ENCODE measurements at regions not wholly inside any gene's neighbourhood (a gene's known extent, or its start where the extent isn't known, plus 50 kb on each side); places are given as distances from the start of the nearest gene placed in this dataset.

GRCh38 chr7:106417273-106417902 lies 132.6 kb upstream of the NAMPT start:
- no peak for DNase-seq

- DNase-seq: no peak
Measured at GRCh38 chr7:106416430-106416829, 131.6 kb upstream of the NAMPT start.

GRCh38 chr7:106415433-106415832 lies 130.7 kb upstream of the NAMPT start:
- DNase-seq: no peak

DNA sequence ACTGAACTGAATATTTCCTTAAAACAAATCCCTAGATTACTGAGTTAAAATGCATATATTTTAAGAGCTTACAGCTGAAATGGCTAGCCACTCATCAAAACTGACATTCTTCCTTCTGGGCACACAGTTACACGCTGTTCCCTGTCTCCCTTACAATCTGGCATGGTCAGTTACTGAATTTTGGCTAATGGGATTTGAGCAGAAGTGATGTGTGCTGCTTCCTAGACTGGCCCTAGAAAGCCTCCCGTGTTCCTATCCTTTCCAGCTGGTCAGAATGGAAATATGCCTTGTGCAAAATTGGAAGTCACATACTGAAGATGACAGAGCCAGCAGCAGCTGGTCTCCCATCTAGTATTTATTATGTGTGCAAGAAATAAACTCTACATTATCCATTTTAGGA lies 128.7 kb upstream of the NAMPT start:
- DNase-seq: no peak

- no peak for DNase-seq
Measured at GRCh38 chr7:106405697-106406141, 120.9 kb upstream of the NAMPT start.

GRCh38 chr7:106402898-106403297 lies 118.1 kb upstream of the NAMPT start:
- no peak for DNase-seq

- DNase-seq: no peak
Measured at GRCh38 chr7:106400923-106401322, 116.1 kb upstream of the NAMPT start.

DNA sequence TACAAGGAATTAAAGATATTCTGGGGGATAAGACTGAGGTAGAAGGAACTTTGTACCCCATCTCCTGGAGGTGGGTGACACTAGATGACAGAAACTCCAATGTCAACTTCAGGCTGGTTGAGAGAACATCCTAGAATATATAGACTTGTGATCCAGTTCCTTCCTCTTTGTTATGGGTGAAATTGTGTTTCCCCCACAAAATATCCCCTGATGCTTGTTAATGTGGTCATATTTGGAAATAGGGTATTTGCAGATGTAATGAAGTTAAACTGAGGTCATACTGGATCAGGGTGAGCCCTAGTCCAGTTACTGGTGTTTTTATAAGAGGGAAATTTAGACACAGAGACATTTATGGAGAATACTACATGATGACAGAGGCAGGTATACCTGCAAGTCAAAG lies 114.0 kb upstream of the NAMPT start:
- no peak for DNase-seq

- no peak for DNase-seq
Measured at GRCh38 chr7:106397994-106398393, 113.2 kb upstream of the NAMPT start.

- DNase-seq: no peak
Measured at GRCh38 chr7:106394526-106394925, 109.7 kb upstream of the NAMPT start.

DNA sequence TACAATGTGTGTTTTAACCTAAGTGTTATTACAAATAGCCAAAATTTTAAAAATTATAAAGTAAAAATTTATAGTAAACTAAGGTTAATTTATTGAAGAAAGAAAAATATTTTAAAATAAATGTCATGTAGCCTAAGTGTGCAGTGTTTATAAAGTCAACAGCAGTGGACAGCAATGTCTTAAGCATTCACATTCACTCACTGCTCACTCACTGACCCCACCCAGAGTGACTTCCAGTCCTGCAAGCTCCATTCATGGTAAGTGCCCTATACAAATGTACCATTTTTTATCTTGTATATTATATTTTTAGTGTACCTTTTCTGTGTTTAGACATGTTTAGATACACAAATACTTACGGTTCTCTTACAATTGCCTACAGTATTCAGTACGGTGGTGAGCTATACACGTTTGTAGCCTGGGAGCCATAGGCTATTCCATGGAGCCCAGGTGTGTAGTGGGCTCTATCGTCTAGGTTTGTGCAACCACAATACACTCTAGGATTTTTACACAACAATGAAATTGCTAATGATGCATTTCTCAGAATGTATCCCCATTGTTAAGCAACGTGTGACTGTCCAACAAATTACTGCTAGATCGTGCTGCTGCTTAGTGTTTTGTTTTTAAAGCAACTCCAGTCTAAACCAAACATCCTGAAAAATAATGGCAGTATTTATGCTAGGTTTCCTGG lies 108.9 kb upstream of the NAMPT start:
- no peak for DNase-seq

DNA sequence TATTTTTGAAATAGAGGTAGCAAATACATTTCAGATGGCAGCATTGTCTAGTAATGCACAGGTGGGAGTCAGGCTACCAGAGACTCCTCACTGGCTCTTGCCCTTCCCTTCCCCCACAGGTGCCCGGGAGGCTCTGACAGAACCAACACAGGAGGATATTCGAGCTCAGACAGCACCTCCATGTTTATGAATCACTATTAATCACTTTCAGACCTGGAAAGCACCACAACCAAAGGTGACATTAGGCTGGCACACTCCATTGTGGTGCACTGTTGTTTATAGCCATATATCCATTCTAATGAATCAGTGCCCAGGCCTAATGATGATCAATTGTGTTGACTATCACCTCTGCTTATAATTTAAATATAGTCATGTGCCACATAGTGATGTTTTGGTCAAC lies 107.8 kb upstream of the NAMPT start:
- no peak for DNase-seq

DNA sequence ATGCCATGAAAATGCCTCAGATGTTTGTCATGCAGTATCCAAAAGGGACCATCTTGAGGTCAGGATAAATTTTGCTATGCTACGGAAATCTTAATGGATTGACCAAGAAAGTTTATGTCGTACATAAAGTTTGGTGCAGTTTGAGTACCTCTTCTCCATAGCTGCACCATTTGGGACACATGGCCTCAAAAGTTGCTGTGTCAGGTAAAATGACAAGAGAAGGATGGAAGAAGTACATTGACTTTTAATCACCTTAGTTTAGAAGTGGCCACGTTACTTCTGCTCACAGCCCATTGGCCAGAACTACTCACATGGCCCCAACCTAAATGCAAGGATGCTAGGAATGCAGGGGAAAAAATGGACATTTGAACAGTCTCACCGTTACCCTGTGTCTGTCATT lies 107.4 kb upstream of the NAMPT start:
- DNase-seq: no peak

DNA sequence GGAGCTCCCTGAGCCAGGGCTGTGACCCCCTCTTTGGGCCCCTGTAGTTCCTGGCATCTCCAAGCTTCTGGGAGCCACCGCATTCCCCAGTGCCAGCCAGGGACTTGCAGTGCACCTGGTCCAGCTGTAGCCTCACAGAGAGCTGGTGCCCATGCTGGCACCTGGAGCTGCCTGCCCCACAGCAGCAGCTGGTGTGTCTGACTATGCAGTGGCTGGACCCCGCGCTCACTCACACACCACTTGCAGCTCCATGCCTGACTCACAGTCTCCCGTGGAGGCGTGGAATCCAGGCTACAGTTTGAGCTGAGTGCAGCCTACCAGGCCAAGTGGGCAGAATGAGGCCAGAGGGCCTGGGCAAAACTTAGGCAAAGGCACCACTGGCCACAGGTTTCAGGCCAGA lies 102.2 kb upstream of the NAMPT start:
- no peak for DNase-seq

DNA sequence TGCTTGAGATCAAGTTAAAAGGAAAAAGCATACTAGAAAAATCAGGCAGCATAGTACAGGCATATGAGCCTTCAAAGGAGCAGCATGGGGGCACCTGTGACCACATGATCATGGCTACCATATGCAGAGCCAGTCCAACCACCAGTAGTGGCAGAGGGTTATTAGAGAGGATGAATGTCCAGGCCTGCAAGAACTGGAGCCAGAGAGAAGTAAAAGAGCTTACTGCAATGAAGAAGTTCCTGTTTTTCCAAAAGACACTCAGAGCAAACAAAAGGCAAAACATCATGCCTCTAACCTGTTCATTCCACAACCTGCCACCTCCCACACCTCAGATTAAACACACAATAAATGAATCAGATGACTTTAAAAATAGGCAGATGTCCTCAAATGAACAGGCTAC lies 99.6 kb upstream of the NAMPT start:
- DNase-seq: no peak

DNA sequence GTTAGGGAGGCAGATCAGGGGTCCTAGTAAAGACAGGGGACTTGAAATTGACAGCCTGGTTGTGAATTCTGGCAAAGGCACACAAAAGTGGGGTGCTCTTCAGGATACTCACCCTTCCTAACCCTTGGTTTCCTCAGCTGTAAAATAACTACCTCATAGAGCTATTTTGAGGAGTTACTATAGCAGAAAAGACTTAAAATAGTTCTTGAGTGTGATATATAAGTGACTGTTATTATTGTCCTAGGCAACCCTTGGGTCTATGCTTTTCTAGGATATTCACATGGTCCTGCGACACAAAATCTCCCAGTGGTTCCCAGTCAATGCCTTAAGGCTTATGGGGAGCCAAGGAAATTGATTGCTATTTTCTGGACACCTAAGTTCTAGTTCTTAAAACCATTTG lies 98.1 kb upstream of the NAMPT start:
- DNase-seq: no peak

GRCh38 chr7:106382129-106382528 lies 97.3 kb upstream of the NAMPT start:
- no peak for DNase-seq

GRCh38 chr7:106381252-106381651 lies 96.5 kb upstream of the NAMPT start:
- DNase-seq: no peak

DNA sequence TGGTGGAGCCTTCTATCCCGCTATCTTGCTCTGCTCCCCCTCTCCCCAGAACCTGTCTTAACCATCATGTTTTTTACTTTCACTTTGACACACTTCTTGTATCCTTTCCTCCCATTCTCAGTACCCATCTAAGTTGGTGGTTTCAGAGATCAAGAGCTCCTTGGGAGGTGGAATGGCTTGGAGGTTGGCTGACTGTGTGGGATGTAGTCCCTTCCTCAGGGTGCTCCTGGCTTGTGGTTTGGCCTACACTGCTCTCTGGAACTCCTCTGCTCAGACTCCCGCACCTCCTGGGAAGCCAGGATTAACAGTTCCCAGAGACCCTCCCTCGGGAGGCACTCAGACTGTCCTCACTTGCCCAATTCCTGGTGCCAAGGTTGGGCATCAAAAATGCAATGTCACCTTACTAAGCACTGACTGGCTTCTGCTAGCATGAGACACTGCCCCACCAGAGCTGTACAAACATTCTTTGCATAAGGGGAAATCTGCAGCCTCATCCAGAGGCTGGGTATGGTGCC lies 93.1 kb upstream of the NAMPT start:
- DNase-seq: no peak

DNA sequence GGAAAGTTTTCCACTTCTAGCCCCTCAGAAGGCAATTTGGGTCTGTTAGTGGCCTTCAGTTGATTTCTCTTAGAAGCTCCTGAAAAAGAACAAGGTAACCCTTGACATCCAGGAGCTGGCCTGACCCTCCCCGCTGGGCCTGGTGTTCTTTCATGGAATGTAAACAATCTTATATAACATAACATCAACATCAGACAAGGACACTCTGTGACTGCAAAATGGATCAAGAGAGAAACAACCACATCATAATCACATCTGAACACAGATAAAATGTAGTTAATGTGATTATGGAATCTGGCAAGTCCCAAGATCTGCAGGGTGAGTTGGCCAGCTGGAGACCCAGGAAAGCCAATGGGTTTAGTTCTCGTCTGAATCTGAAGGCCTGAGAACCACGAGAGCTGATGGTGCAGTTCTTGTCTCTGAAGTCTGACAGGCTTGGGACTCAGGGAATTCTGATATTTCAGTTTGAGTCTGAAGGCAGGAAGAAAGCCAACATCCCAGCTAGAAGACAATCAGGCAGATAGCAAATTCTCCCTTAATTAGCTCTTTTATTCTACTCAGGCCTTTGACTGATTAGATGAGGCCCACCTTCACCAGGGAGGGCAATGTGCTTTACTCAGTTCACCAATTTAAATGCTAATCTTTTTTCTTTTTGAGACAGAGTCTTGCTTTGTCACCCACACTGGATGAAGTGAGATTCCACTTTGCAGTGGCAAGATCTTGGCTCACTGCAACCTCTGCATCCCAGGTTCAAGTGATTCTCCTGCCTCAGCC lies 91.4 kb upstream of the NAMPT start:
- no peak for DNase-seq

DNA sequence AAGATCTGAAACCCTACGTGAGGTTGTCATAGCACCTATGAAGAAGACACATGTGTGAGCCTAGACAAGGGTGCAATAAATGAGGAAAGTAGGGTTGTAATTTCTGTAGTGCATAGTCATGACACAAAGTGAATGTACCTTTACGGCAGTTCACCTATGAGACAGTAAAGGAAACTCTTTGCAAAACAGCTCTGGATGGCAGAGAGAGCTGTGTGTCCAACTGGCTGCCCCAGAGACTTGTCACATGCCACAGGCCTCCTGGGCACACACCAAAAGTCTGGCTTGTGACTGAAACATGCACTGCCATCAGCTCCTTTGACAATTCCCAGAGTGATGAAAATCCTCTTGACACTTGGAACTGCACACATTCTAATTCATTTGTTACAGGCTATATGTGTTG lies 90.7 kb upstream of the NAMPT start:
- no peak for DNase-seq

DNA sequence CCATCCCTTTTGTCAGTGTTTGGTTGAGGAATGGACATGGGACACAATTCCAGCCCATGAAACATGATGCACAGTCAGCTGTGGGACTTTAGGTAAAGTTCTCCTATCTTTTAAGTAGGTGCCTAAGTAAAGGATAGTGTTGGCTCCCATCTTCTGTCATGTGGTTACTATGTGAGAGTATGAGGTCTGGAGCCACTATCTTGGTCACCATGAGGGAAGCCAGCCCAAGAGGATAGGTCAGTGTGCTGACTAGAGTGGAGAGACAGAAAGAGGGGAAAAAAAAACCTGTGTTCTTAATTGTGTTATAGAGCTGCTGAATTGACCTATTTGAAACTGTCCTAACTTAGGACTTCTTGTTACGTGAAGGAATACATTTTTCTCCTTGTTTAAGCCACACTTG lies 89.7 kb upstream of the NAMPT start:
- DNase-seq: no peak

GRCh38 chr7:106372595-106373318 lies 88.0 kb upstream of the NAMPT start:
- DNase-seq: no peak
